ENCODE measurements at regions not wholly inside any gene's neighbourhood (a gene's known extent, or its start where the extent isn't known, plus 50 kb on each side); places are given as distances from the start of the nearest gene placed in this dataset.

DNA sequence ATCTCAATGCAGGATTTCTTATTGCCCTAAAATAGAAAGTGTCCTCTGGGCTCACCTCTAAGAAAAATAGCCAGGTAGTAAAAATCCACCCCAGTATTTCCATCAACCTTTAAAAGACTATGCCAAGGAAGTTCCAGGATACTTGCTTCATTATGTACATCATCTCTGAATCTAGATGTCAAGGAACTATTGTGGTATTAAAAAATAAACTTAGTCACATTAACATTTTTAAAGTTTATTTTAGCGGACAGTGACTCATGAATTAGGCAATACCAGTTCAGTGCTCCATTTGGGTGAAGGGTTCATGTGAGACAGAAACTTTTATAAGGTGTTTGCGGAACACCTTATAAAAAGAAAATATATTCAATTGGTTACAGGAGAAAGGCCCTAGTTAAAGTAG, 209.2 kb downstream of the ADAM29 start:
- peak; percentile 5 for DNase-seq

GRCh38 chr4:175129797-175130196, 211.6 kb downstream of the ADAM29 start:
- no peak for DNase-seq

DNA sequence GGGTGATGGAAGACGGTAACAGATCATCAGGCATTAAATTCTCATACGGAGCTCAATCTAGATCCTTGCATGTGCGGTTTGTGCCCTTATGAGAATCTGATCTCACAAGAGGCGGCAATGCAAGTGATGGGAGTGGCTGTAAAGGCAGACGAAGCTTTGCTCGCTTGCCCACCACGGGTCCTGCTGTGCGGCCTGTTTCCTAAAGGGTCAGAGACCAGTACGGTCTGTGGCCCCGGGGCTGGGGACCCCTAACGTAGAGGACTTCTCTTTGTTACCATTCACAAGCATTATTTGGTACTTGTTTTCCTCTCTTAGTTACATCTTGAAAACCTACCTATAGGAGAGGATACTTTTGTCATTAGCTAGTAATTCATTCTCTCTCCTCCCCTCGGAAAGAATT, 221.0 kb downstream of the ADAM29 start:
- no peak for DNase-seq

DNA sequence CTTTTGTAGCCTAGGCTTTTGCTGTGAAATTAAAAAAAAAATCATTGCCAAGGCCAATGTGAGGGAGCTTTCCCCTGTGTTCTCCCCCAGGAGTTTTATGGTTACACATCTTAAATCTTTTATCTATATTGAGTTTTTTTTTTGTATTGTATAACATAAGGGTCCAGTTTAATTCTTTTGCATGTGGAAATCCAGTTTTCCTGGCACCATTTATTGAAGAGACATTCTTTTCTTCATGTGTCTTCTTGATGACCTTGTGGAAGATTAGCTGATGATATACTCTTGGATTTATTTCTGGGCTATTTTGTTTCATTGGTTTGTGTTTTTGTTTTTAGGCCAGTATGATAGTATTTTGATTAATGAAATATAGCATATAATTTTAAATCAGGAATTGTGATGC, 225.0 kb downstream of the ADAM29 start:
- DNase-seq = no peak

DNA sequence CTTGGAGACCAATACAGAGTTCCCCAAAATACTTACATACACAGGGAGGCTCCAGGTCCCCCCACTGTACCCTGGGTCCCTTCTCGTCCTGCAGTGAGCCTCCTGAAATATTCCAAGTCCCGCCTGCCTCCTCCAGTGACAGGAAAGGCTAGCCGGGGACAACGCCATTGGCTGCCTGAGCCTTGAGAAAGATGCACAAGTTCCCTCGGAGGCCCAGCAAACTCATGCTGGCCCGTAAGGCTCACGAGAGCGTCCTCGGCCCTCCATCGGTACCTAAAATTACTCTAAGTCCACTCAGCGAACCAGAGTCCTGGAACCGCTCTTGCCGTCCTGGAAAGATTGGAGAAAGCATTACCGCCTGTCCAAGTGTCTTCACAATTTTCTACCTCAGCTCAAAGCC, 228.6 kb downstream of the ADAM29 start:
- no peak for DNase-seq

- no peak for DNase-seq
Observed at GRCh38 chr4:175147233-175147632, 229.1 kb downstream of the ADAM29 start.

GRCh38 chr4:175166020-175166419, 247.9 kb downstream of the ADAM29 start:
- DNase-seq = no peak

DNA sequence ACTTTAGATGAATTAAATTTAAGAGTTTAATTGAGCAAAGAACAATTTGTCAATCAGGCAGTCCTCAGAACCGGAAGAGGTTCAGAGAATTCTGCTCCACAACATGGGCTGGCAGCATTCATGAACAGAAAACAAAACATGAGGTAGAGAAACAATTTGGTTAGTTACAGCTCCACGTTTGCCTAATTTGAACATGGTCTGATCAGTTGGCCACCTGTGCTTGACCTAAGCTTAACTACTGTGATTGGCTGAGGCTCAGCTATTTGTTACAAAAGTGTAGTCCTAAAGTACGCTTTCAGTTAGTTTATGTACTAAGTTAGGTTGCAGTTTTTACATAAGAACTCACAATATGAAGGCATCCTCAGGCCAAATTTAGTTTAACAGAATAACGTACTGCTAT, 258.6 kb downstream of the ADAM29 start:
- DNase-seq = no peak

- DNase-seq = no peak
Observed at GRCh38 chr4:175190654-175191053, 272.5 kb downstream of the ADAM29 start.

GRCh38 chr4:175198056-175198455, 279.9 kb downstream of the ADAM29 start:
- DNase-seq = no peak

DNA sequence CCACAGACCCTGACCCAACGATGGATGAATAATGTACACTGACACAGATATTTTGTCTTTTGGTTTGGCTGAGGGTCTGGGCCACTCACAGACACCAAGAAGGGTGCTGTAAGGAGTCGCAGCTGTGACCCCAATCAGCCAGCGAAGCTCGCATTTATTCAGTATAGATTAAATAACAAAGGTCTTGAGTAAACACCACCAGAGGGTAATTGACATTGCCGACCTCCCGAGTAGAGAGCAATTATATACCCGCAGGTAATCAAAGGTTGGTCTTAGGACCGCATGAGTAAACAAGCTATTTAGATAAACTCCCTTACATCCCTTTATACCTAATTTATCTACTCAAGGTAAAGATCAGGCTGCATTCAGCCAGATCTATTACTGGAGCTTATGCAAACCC, 297.1 kb downstream of the ADAM29 start:
- DNase-seq = no peak

DNA sequence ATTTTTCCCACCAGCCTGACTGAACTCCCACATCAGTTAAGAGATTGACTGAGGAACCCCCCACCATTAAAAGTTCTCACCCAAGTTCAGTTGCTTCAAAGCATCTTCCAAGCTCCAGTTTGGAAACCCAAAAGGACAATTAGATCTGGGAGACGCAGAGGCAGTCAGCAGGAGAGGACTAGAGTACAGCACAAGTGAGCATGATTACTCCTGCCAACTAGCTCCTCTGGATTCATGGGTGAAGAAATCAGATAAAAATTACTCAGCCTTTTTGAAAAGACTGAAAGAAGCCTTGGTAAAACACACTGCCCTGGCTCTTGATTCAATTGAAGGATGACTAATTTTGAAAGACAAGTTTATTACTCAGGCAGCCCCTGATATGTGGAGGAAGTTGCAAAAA, 297.5 kb downstream of the ADAM29 start:
- DNase-seq = no peak

DNA sequence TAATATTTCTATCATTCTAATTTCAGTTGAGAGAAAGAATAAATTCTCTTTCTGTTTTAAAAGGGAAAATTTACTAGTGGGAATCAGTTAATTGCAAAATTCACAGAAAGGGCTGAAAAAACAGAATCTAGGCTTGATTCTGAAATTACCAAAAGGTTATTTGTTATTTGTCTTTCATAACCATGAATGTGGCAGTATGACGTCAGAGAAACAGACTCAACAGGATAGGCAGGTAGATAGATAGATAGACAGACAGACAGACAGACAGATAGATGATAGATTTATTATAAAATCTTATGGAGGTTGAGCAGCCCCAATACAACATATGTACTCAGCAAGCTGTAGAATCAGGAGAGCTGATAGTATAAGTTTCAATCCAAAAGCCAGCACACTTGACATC, 311.0 kb downstream of the ADAM29 start:
- DNase-seq = no peak

- DNase-seq = no peak
Observed at GRCh38 chr4:175234162-175234561, 316.0 kb downstream of the ADAM29 start.

DNA sequence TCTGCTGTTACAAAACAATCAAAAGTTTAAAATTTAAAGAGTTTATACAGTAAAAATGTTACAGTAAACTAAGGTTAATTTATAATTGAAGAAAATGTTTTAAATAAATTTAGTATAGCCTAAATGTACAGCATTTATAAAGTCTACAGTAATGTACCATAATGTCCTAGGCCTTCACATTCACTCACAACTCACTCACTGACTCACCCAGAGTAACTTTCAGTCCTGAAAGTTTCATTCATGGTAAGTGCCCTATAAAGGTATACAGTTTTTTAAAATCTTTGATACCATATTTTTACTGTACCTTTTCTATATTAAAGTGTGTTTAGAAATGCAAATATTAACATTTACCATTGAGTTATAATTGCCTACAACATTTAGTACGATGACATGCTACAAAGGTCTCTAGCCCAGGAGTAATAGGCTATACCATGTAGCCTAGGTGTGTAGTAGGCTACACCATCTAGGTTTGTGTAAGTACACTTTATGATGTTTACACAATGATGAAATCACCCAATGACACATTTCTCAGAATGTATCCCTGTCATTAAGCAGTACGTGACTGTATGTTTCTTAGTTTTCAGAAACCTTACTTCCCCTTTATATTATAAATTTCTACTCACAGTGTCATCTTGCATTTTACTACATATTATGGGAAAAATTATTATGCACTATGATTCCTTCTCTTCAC, 320.8 kb downstream of the ADAM29 start:
- no peak for DNase-seq

- peak; percentile 8 for DNase-seq
Observed at GRCh38 chr4:175246941-175247340, 328.8 kb downstream of the ADAM29 start.

DNA sequence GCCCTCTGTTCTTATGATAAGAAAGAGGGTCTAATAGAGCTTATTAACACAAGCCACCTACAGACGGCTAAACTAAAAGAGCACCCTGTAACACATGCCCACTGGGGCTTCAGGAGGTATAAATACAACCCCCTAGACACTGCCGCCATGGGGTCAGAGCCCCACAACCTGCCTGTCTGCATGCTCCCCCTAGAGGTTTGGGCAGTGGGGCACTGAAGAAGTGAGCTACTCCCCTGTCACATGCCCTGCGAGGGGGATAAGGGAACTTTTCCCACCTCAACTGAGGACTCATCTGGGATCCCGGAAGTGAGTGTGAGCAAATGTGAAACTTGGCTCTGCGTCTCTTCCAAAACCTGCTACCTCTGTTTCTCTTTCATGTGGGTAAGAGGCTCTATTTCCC, 334.5 kb downstream of the ADAM29 start:
- DNase-seq = no peak

- no peak for DNase-seq
Observed at GRCh38 chr4:175253184-175253902, 335.2 kb downstream of the ADAM29 start.

DNA sequence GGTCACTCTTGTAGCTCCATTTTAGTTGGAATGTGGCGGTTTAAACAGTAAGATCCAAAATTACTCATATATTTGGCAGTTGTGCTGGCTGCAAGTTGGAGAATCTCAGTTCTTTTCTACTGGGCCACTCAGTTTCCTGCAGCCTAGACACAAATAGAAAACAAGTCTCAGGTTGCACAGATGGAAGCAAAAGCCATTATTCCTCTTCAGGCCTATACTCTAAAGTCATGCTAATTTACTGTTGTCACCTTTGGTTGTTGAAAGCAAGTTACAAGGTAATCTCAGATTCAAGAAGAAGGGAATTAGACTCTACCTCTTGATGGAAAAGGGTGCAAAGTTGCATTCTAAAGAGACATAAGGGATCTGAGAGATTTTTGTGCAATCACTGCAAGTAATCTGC, 345.4 kb downstream of the ADAM29 start:
- DNase-seq = no peak

DNA sequence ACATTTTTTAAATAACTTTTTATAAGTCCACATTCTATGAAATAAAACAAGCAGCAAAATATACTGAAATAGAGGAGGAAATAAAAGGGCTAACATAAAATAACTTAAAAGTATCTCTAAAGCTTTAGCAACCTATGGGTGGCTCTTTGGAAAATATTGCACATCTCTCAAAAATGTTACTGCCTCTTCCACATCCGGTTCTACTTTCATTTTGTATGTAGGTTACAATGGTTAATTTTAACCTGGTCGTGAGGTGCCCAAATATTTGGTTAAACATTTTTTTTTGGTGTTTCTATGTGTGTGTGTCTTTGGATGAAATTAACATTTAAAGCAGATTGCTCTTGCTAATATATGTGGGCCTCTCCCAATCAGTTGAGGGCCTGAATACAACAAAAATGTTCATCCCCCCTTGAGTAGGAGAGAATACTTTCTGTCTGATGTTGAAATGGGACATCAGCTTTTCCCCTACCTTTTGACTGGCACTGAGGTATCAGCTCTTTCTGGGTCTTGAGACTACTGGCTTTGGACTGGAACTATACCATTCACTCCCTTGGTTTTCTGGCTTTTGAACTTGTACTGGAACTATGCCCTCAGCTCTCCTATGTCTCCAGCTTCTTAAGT, 353.0 kb downstream of the ADAM29 start:
- no peak for DNase-seq

GRCh38 chr4:175273995-175274753, 356.0 kb downstream of the ADAM29 start:
- peak; percentile 37 for DNase-seq

DNA sequence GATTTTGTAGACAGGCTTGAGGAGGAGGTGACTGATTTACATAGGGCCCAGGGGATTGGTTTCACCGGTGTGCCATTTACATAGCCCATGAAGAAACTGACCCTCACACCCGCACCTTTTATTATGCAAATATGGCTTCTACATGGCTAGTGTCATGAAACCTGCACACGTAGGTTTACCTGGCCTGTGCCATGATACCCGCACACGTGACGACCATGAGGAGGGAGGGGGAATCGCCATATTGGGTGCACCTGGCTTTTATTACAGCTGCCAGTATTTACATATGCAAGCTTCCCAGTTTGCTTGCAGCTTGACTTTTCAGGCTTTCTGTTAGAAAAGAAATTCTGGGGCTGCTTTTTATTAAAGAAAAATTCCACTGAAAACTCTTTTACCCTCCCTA, 359.7 kb downstream of the ADAM29 start:
- DNase-seq = no peak

DNA sequence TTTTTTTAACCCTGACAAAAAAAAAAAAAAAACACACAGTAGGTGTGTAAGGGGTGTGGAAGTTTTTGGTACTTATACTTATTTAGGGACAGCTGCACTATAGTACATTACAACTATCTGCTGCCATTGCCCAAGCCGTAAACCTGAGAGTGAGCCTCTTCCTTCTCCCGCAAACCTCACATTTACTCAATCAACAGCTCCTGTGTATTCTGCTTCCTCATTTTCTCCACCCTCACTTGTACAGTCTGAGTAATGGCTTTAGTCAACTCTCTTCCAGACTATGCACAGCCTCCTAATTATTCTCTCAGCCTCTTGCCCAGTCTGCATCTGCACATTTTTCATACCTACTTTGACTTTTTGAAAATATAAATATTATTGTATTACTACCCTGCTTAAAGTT, 362.0 kb downstream of the ADAM29 start:
- no peak for DNase-seq

Data from fibroblast of skin of abdomen (primary cell).